ENCODE measurements at regions not wholly inside any gene's neighbourhood (a gene's known extent, or its start where the extent isn't known, plus 50 kb on each side); places are given as distances from the start of the nearest gene placed in this dataset.

GRCh38 chr3:106327696-106328025, 458.8 kb upstream of the CBLB start:
- intact Hi-C loops (cut with DNase I; ENCODE audit: low total_unique reads) = no loop called here
- TF ChIP-seq POLR2A (IDR thresholded peaks at IDR 0.05) (no peak), CTCF (IDR thresholded peaks at IDR 0.05) (no peak)
- WGBS, 2 donors = 88 to 92% methylated on average over 1 of the region's 1 CpG
- DNase-seq (ENCODE audit: low spot score in 2 of 2) = no peak
- no peak overlapping the region for H3K4me3 ChIP-seq (ENCODE audit: low read depth, poor library complexity, severe bottlenecking)

DNA sequence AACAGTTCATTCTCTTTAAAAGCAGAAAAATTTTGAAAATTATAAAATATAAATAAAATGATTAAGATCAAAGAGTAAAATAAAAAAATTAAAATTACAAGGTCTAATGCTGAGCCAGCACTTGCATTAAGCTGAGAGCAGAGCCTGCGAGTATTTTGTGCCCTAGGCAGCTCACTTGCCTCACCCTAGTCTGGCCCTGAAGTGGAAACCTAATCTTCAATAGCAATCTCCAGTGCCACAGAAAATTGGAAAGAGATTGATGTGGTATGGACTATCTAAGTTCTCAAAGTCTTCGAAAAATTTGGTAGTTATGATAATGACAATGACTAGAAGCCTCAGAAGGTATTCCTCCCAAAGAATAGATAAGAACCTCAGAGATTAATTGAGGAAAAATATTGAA, 459.4 kb upstream of the CBLB start:
- WGBS, 2 donors = 53 to 55% methylated on average over 2 of the region's 2 CpGs
- intact Hi-C loops (cut with DNase I; ENCODE audit: low total_unique reads) = no loop called here
- no peak for TF ChIP-seq CTCF (IDR thresholded peaks at IDR 0.05)
- TF ChIP-seq POLR2A (IDR thresholded peaks at IDR 0.05) = no peak
- no peak for DNase-seq (ENCODE audit: low spot score in 2 of 2)
- H3K4me3 ChIP-seq (ENCODE audit: low read depth, poor library complexity, severe bottlenecking) = no peak overlapping the region

- no peak for TF ChIP-seq POLR2A (IDR thresholded peaks at IDR 0.05)
- no peak for TF ChIP-seq CTCF (IDR thresholded peaks at IDR 0.05)
Measured at GRCh38 chr3:106329521-106329920, 460.7 kb upstream of the CBLB start.

GRCh38 chr3:106331636-106332035, 462.8 kb upstream of the CBLB start:
- H3K4me3 ChIP-seq (ENCODE audit: low read depth, poor library complexity, severe bottlenecking) = no peak overlapping the region
- DNase-seq (ENCODE audit: low spot score in 2 of 2) = no peak
- intact Hi-C loops (cut with DNase I; ENCODE audit: low total_unique reads) = no loop called here
- TF ChIP-seq CTCF (IDR thresholded peaks at IDR 0.05) = no peak
- TF ChIP-seq POLR2A (IDR thresholded peaks at IDR 0.05) = no peak

More at GRCh38 chr3:106329521-106329920, 460.7 kb upstream of the CBLB start:
- no peak for DNase-seq (ENCODE audit: low spot score in 2 of 2)
- intact Hi-C loops (cut with DNase I; ENCODE audit: low total_unique reads) = no loop called here
- H3K4me3 ChIP-seq (ENCODE audit: low read depth, poor library complexity, severe bottlenecking) = no peak overlapping the region
- 84 to 88% methylated on average over 3 of the region's 3 CpGs for WGBS, 2 donors

DNA sequence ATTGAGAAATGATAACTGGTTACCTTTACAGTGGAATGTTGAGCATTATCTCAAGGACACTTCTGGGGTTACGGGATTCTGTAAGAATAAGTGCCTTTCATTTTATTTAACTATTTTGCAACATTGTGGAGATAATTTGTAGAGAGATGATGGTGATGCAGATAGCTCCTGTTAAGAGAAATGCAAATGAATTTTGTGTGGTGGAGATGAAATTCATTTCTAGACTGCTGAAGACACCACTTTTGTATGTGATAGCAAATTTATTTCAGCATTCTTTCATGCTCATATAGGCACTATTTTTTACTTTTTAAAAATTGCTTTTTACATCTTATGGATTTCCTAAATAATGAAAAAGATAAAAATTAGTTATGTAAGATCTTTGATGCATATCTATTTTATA, 463.3 kb upstream of the CBLB start:
- TF ChIP-seq CTCF (IDR thresholded peaks at IDR 0.05) (no peak), POLR2A (IDR thresholded peaks at IDR 0.05) (no peak)
- WGBS, 2 donors = 94 to 100% methylated on average over 1 of the region's 1 CpG
- DNase-seq (ENCODE audit: low spot score in 2 of 2) = no peak
- no peak overlapping the region for H3K4me3 ChIP-seq (ENCODE audit: low read depth, poor library complexity, severe bottlenecking)
- intact Hi-C loops (cut with DNase I; ENCODE audit: low total_unique reads) = no loop called here

GRCh38 chr3:106332884-106333283, 464.1 kb upstream of the CBLB start:
- intact Hi-C loops (cut with DNase I; ENCODE audit: low total_unique reads) = no loop called here
- no peak for DNase-seq (ENCODE audit: low spot score in 2 of 2)
- TF ChIP-seq POLR2A (IDR thresholded peaks at IDR 0.05) (no peak), CTCF (IDR thresholded peaks at IDR 0.05) (no peak)
- 76% methylated on average over 2 of the region's 2 CpGs for WGBS, 2 donors
- H3K4me3 ChIP-seq (ENCODE audit: low read depth, poor library complexity, severe bottlenecking) = no peak overlapping the region
